Breast epithelium (tissue), 3 donors: ENCODE measurements at regions not wholly inside any gene's neighbourhood (a gene's known extent, or its start where the extent isn't known, plus 50 kb on each side); places are given as distances from the start of the nearest gene placed in this dataset.

ENCODE experiments used
- POLR2A ChIP-seq: fragments of 450-650 bp; IDR thresholded peaks from one replicate; pipeline ENCODE4 v1.6.1; 2016; ENCODE audit warnings: antibody characterized with exemption, mild to moderate bottlenecking, moderate library complexity
- TF ChIP-seq, protein P1 (sequence below), 3 donors: fragments of 450-650 bp; IDR thresholded peaks; one replicate each; pipeline ENCODE4 v1.5.1; 2016 to 2017; ENCODE audit warnings: antibody characterized with exemption in 3 of 3, mild to moderate bottlenecking in 3 of 3, moderate library complexity in 3 of 3

GRCh38 chr4:179750374-179750773 is 2308.1 kb upstream of the AGA start:
- no peak for TF ChIP-seq POLR2A
- TF ChIP-seq, protein P1, sequence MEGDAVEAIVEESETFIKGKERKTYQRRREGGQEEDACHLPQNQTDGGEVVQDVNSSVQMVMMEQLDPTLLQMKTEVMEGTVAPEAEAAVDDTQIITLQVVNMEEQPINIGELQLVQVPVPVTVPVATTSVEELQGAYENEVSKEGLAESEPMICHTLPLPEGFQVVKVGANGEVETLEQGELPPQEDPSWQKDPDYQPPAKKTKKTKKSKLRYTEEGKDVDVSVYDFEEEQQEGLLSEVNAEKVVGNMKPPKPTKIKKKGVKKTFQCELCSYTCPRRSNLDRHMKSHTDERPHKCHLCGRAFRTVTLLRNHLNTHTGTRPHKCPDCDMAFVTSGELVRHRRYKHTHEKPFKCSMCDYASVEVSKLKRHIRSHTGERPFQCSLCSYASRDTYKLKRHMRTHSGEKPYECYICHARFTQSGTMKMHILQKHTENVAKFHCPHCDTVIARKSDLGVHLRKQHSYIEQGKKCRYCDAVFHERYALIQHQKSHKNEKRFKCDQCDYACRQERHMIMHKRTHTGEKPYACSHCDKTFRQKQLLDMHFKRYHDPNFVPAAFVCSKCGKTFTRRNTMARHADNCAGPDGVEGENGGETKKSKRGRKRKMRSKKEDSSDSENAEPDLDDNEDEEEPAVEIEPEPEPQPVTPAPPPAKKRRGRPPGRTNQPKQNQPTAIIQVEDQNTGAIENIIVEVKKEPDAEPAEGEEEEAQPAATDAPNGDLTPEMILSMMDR (IDR thresholded peaks at IDR 0.05): no peak
